CD4-positive, alpha-beta T cell (primary cell): ENCODE measurements at regions not wholly inside any gene's neighbourhood (a gene's known extent, or its start where the extent isn't known, plus 50 kb on each side); places are given as distances from the start of the nearest gene placed in this dataset.

ENCODE experiments used
- ATAC-seq: fragments of 200-7000 bp; cut with Tn5 transposase; one replicate; pipeline ENCODE4 v1.10.0; 2022; ENCODE audit warnings: mild to moderate bottlenecking; ENCODE audit not compliant: poor library complexity
- CTCF ChIA-PET: fragments of 350-600 bp; sonication (Branson Sonifier 250); formaldehyde crosslinking; loops from one replicate; lab custom pipeline; 2021; ENCODE audit warnings: antibody characterized with exemption, inconsistent platforms; lab: Charles Lee
- POLR2A ChIA-PET: fragments of 350-600 bp; sonication (Branson Sonifier 250); formaldehyde crosslinking; loops from one replicate; lab custom pipeline; 2021; ENCODE audit warnings: antibody characterized with exemption, inconsistent platforms; lab: Charles Lee
- DNase-seq, 14 experiments: peaks; one replicate each; pipeline ENCODE4 v3.0.0-alpha.2; 2013 to 2020; ENCODE audit warnings: mixed read lengths in 2 of 14
- H3K27ac ChIP-seq, 2 donors: one replicate each; pipeline versions ENCODE4 v1.5.1 to v1.7.0; 2013; ENCODE audit warnings: low read length in 2 of 2, low read depth in 1 of 2, mild to moderate bottlenecking in 1 of 2
- H3K27me3 ChIP-seq, 2 experiments: 1 replicate in 1 of 2; 2 replicates in 1 of 2; pipeline versions ENCODE4 v1.6.1 to v1.7.0; 2013; ENCODE audit warnings: low read length in 2 of 2, control low read depth in 1 of 2, mild to moderate bottlenecking in 1 of 2, moderate library complexity in 1 of 2; ENCODE audit not compliant: insufficient read depth in 2 of 2, control insufficient read depth in 1 of 2
- H3K36me3 ChIP-seq: one replicate; pipeline ENCODE4 v1.6.1; 2013; ENCODE audit warnings: low read length, control low read depth; ENCODE audit not compliant: insufficient read depth
- H3K4me1 ChIP-seq: one replicate; pipeline ENCODE4 v1.6.1; 2013; ENCODE audit warnings: low read length, control low read depth; ENCODE audit not compliant: insufficient read depth
- H3K4me3 ChIP-seq: one replicate; pipeline ENCODE4 v1.5.1; 2013; ENCODE audit warnings: mild to moderate bottlenecking, low read length, moderate library complexity
- H3K9me3 ChIP-seq, 2 experiments: 1 replicate in 1 of 2; 2 replicates in 1 of 2; pipeline versions ENCODE4 v1.6.1 to v1.7.0; 2013; ENCODE audit warnings: low read length in 2 of 2, mild to moderate bottlenecking in 2 of 2, control low read depth in 1 of 2, moderate library complexity in 1 of 2; ENCODE audit not compliant: control insufficient read depth in 1 of 2, insufficient read depth in 1 of 2
- H3K27ac Mint-ChIP-seq: one replicate; pipeline ENCODE4 v1.8.0; 2020; ENCODE audit warnings: mixed read lengths
- H3K27me3 Mint-ChIP-seq: one replicate; pipeline ENCODE4 v1.8.0; 2021; ENCODE audit warnings: mixed read lengths
- H3K36me3 Mint-ChIP-seq: one replicate; pipeline ENCODE4 v1.8.0; 2021; ENCODE audit warnings: low read depth, mixed read lengths
- H3K4me1 Mint-ChIP-seq: one replicate; pipeline ENCODE4 v1.8.0; 2021; ENCODE audit warnings: low read depth, mixed read lengths
- H3K4me3 Mint-ChIP-seq: one replicate; pipeline ENCODE4 v1.8.0; 2020; ENCODE audit warnings: mild to moderate bottlenecking, mixed read lengths
- H3K9me3 Mint-ChIP-seq: one replicate; pipeline ENCODE4 v1.8.0; 2020; ENCODE audit warnings: mixed read lengths
- CTCF ChIP-seq: fragments of 200-600 bp; IDR thresholded peaks from one replicate; pipeline ENCODE4 v1.8.0; 2022; ENCODE audit warnings: antibody characterized with exemption, mild to moderate bottlenecking
- intact Hi-C, 2 experiments: fragments of 100-400 bp; cut with DNase I in 1 of 2; cut with micrococcal nuclease in 1 of 2; formaldehyde crosslinking; loops; one replicate each; pipeline versions ENCODE4 v1.15.1 to v1.9.0; 2023 to 2025; cut with DNase I, micrococcal nuclease

DNA sequence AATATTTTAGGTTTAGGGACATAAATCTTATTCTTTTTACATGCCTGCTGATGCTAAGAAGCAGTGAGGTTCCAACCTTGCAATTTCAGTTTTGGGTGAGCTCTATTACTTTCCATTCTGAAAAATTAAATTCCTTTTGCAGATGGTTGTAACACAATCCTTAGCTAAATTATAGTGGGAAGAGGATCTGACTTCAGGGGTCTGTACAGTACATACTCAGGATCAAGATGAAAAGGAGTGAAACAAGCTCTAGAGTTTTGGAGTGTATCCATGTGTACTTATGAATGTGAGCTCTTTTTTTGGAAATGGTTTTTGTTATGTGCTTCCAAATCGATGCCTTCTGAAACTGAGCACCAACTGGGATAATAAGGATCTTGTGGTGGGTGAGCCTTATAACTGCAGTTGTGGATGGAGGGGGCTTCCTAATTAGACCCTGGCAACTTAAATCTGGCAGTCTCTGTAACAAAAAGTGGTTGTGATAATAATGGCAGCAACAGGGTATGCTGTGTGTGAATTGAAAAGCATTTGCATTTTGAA is 218.8 kb upstream of the MAP3K7 start:
- TF ChIP-seq CTCF: no peak
- CTCF ChIA-PET: no interaction called here
- intact Hi-C loops: no loop called here

DNA sequence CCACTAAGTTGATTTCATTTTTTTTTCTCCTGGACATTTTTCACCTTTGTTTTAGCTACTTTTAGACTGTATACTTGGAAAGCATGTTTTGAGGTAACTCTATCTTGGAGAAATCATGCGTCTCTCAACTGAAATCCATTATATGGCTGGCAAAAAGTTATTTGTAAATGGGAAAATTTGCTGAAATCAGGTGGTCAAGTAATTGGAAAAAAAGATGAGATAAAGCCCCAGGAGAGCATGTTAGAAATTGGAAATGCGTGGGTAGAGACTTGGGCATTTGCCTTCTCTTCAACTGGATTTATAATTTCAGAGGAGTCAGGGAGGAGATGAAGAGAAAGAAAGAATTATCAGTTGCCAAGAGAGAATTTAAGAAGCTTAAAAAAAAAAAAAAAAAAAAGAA is 217.1 kb upstream of the MAP3K7 start:
- H3K4me1 ChIP-seq: no peaks in the 10 kb centered on the region
- H3K4me1 Mint-ChIP-seq: no peaks in the 10 kb centered on the region
- no peak overlapping the region for H3K27ac Mint-ChIP-seq
- intact Hi-C loops: no loop called here
- CTCF ChIA-PET: no interaction called here
- no peaks in the 10 kb centered on the region for H3K36me3 Mint-ChIP-seq
- H3K27ac ChIP-seq: no peak overlapping the region
- no peak for DNase-seq
- no peaks in the 10 kb centered on the region for H3K9me3 ChIP-seq
- POLR2A ChIA-PET: no interaction called here
- H3K27me3 Mint-ChIP-seq: peaks cover 6% of the 10 kb centered on the region
- H3K36me3 ChIP-seq: no peaks in the 10 kb centered on the region
- peaks cover 0 to 5% of the 10 kb centered on the region in 2 experiments for H3K27me3 ChIP-seq
- H3K4me3 ChIP-seq: no peak overlapping the region
- H3K9me3 Mint-ChIP-seq: no peaks in the 10 kb centered on the region
- no peak overlapping the region for H3K4me3 Mint-ChIP-seq
- no peak for TF ChIP-seq CTCF
- no peak for ATAC-seq

More for the DNA sequence above, 218.8 kb upstream of the MAP3K7 start:
- POLR2A ChIA-PET: no interaction called here
- H3K36me3 ChIP-seq: no peaks in the 10 kb centered on the region
- Mint-ChIP-seq H3K4me1 (no peaks in the 10 kb centered on the region), H3K27me3 (peaks cover 6% of the 10 kb centered on the region), H3K9me3 (no peaks in the 10 kb centered on the region), H3K4me3 (no peak overlapping the region), H3K27ac (no peak overlapping the region), H3K36me3 (no peaks in the 10 kb centered on the region)
- H3K4me3 ChIP-seq: no peak overlapping the region
- H3K27ac ChIP-seq: no peak overlapping the region
- no peaks in the 10 kb centered on the region for H3K27me3 ChIP-seq
- no peaks in the 10 kb centered on the region for H3K9me3 ChIP-seq
- ATAC-seq (no peak), DNase-seq (no peak)
- no peaks in the 10 kb centered on the region for H3K4me1 ChIP-seq

- no peak for ATAC-seq
- Histone ChIP-seq H3K9me3 (no peaks in the 10 kb centered on the region), H3K27me3 (peaks cover 0 to 5% of the 10 kb centered on the region in 2 experiments), H3K36me3 (no peaks in the 10 kb centered on the region), H3K4me3 (no peak overlapping the region), H3K4me1 (no peaks in the 10 kb centered on the region), H3K27ac (no peak overlapping the region)
- Mint-ChIP-seq H3K4me1 (no peaks in the 10 kb centered on the region), H3K27ac (no peak overlapping the region), H3K4me3 (no peak overlapping the region), H3K9me3 (no peaks in the 10 kb centered on the region), H3K27me3 (no peaks in the 10 kb centered on the region), H3K36me3 (no peaks in the 10 kb centered on the region)
- TF ChIP-seq CTCF: no peak
- intact Hi-C loops: no loop called here
- POLR2A ChIA-PET: no interaction called here
- CTCF ChIA-PET: no interaction called here
- DNase-seq: no peak
Measured at GRCh38 chr6:90795078-90795477, 208.2 kb upstream of the MAP3K7 start.
